ENCODE measurements at regions not wholly inside any gene's neighbourhood (a gene's known extent, or its start where the extent isn't known, plus 50 kb on each side); places are given as distances from the start of the nearest gene placed in this dataset.

DNA sequence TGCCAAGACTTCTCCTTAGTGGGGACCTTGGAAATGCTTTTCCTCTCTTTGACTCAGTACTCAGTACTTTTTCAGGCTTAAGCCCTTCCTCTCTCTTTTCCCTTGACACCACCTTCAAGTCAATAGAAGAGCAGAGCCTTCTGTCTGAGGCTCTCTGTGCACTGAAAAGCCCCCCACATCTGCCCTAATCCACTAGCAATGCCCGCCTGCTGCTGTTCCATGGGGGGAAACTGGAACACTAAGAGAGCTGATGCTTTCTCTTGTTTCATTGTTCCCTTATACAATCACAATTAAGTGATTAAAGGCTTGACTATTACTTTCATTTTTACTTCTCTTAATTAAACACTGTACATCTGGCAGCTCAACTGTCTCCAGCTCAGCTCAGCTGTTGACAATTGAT is 254.5 kb downstream of the SLITRK6 start:
- H3K4me3 Mint-ChIP-seq (ENCODE audit: low read depth) = no peak overlapping the region
- H3K4me1 Mint-ChIP-seq (ENCODE audit: low read depth) = no peaks in the 10 kb centered on the region
- intact Hi-C loops (cut with micrococcal nuclease) = no loop called here
- H3K27ac Mint-ChIP-seq = no peak overlapping the region
- H3K36me3 Mint-ChIP-seq (ENCODE audit: low read depth) = no peaks in the 10 kb centered on the region
- no peak for DNase-seq (ENCODE audit: low spot score)
- no peaks in the 10 kb centered on the region for H3K27me3 Mint-ChIP-seq (ENCODE audit: low read depth)
- peaks cover 7% of the 10 kb centered on the region for H3K9me3 Mint-ChIP-seq

DNA sequence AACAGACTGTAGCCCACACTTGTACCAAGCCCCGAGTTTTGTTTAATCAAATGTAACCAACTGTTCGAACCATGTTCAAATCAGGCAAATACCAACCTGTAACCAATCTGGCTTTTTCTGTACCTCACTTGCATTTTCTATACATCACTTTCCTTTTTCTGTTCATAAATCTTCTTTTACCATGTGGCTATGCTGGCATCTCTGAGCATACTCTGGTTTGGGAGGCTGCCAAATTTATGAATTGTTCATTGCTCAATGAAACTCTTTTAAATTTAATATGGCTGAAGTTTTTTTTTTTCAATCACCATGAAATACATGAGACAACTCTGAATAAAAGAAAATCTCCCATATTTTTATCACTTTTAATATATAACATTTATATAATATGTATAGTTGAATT is 256.1 kb downstream of the SLITRK6 start:
- H3K4me1 Mint-ChIP-seq (ENCODE audit: low read depth) = no peaks in the 10 kb centered on the region

DNA sequence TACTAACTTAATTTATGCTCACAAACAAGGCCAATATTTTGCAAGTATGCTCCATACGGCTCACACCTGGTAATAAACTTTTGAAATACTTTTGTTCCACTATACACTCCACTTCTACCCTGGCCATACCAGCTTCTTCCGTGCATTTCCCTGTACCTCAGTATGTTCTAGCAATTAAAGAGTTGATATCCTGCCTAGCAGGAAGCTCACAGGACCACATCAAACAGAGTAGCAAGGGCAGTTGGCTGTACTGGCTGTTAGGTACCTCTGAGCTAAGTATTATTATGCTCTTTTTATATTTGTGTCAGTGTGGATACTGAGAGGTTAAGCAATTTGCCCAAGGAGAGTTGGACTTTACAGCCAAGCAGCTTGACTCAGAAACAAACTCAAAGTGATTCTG is 257.7 kb downstream of the SLITRK6 start:
- Mint-ChIP-seq H3K9me3 (no peaks in the 10 kb centered on the region), H3K27me3 (ENCODE audit: low read depth) (no peaks in the 10 kb centered on the region), H3K4me1 (ENCODE audit: low read depth) (no peaks in the 10 kb centered on the region), H3K27ac (no peak overlapping the region), H3K36me3 (ENCODE audit: low read depth) (no peaks in the 10 kb centered on the region), H3K4me3 (ENCODE audit: low read depth) (no peak overlapping the region)
- intact Hi-C loops (cut with micrococcal nuclease) = no loop called here
- DNase-seq (ENCODE audit: low spot score) = no peak

More for the DNA sequence above, 256.1 kb downstream of the SLITRK6 start:
- H3K36me3 Mint-ChIP-seq (ENCODE audit: low read depth) = no peaks in the 10 kb centered on the region
- no peaks in the 10 kb centered on the region for H3K27me3 Mint-ChIP-seq (ENCODE audit: low read depth)
- DNase-seq (ENCODE audit: low spot score) = no peak
- intact Hi-C loops (cut with micrococcal nuclease) = no loop called here
- no peak overlapping the region for H3K4me3 Mint-ChIP-seq (ENCODE audit: low read depth)
- no peaks in the 10 kb centered on the region for H3K9me3 Mint-ChIP-seq
- no peak overlapping the region for H3K27ac Mint-ChIP-seq

DNA sequence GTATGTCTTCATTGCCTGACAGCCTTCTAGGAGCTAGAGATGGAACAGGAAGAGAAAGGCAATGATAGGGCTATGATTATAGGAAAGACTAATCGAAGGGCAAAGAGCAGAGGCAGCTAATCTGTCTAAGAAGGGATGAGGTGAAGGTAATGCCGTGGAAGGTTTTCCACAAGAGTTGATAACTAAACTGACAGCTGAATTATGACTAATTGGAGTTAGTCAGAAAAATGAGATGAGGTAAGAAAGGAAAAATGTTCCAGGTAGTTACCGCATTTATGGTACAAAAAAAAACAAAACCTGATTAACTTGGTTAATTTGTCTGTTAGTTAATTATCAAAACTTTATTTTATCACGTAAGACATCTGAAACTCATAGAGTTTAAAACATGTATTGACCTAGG is 260.3 kb downstream of the SLITRK6 start:
- no peak overlapping the region for H3K4me3 Mint-ChIP-seq (ENCODE audit: low read depth)

DNA sequence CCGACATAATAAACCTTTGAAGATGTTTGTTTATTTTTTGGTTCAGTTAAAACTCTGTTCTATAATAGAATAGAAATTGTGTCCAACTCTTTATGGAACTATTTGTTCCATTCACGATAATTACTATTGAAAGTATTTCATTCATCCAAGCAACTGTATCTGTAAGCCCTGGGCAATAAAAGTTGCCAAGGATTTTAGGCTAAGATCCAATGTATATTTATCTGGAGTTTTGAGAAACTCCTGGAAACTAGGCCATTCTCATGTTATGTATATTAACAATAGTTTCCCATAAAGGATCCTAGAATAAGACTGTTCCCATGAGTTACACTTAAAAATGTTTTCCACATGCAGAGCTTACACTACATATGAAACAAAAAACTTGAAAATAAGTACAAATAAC is 261.6 kb downstream of the SLITRK6 start:
- no peaks in the 10 kb centered on the region for H3K9me3 Mint-ChIP-seq
- no peak overlapping the region for H3K4me3 Mint-ChIP-seq (ENCODE audit: low read depth)
- H3K27me3 Mint-ChIP-seq (ENCODE audit: low read depth) = no peaks in the 10 kb centered on the region
- intact Hi-C loops (cut with micrococcal nuclease) = no loop called here
- no peaks in the 10 kb centered on the region for H3K36me3 Mint-ChIP-seq (ENCODE audit: low read depth)
- H3K27ac Mint-ChIP-seq = no peak overlapping the region
- no peak for DNase-seq (ENCODE audit: low spot score)
- no peaks in the 10 kb centered on the region for H3K4me1 Mint-ChIP-seq (ENCODE audit: low read depth)

More for the DNA sequence above, 260.3 kb downstream of the SLITRK6 start:
- Mint-ChIP-seq H3K4me1 (ENCODE audit: low read depth) (no peaks in the 10 kb centered on the region), H3K36me3 (ENCODE audit: low read depth) (no peaks in the 10 kb centered on the region), H3K27me3 (ENCODE audit: low read depth) (no peaks in the 10 kb centered on the region), H3K27ac (no peak overlapping the region), H3K9me3 (no peaks in the 10 kb centered on the region)
- intact Hi-C loops (cut with micrococcal nuclease) = no loop called here
- DNase-seq (ENCODE audit: low spot score) = no peak

DNA sequence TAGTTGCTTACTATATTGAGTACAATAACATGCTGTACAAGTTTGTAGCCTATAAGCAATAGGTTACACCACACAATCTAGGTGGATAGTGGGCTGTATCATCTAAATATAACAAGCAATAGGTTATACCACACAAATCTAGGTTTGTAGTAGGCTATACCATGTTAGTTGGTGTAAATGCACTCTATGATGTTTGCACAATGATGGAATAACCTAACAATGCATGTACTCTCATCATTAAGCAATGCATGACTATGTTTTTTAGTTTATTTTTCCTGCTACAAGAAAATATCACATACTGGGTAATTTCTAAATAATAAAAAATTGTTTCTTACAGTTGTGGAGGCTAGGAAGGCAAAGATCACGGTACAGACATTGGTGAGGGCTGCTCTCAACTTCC is 262.5 kb downstream of the SLITRK6 start:
- DNase-seq (ENCODE audit: low spot score) = no peak
- intact Hi-C loops (cut with micrococcal nuclease) = no loop called here
- Mint-ChIP-seq H3K9me3 (no peaks in the 10 kb centered on the region), H3K36me3 (ENCODE audit: low read depth) (no peaks in the 10 kb centered on the region), H3K4me3 (ENCODE audit: low read depth) (no peak overlapping the region), H3K4me1 (ENCODE audit: low read depth) (no peaks in the 10 kb centered on the region), H3K27me3 (ENCODE audit: low read depth) (no peaks in the 10 kb centered on the region), H3K27ac (no peak overlapping the region)

DNA sequence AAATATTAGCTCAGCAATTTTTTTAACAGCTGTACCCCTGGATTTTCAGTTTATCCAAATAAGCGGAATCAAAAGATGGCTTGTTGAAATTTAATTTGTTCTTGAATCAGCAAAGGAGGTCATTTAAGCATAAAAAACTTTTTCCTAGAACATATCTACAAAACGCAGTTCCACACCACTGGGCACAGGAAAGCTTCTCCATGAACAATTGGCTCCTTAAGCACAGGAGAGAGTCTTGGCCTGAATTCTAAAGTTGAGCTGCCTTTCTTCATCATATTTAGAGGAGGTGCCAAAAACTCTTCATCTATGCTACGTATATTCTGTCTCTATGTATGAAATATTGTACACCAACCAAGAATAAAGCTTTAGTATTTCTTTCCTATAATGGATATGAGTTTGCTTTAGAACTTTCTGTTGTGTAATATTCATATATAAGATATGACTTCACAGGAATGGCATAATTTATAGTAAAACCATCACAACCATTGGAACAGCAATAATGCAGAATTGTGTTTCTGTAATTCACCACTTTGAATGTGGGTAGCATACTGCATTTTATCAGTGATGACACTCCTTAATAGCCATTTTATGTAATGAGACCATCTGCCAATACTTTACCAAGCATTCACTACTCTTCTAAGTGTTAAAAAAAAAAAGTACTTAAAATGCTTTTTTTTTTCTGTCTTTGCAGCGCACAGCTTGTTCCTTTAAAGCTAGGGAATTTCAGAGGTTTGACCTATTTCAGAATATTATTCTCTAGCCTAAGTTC is 263.7 kb downstream of the SLITRK6 start:
- no peaks in the 10 kb centered on the region for H3K4me1 Mint-ChIP-seq (ENCODE audit: low read depth)
- H3K27ac Mint-ChIP-seq = no peak overlapping the region
- no peaks in the 10 kb centered on the region for H3K36me3 Mint-ChIP-seq (ENCODE audit: low read depth)
- no peak overlapping the region for H3K4me3 Mint-ChIP-seq (ENCODE audit: low read depth)
- intact Hi-C loops (cut with micrococcal nuclease) = no loop called here
- H3K9me3 Mint-ChIP-seq = no peaks in the 10 kb centered on the region
- H3K27me3 Mint-ChIP-seq (ENCODE audit: low read depth) = no peaks in the 10 kb centered on the region
- DNase-seq (ENCODE audit: low spot score) = no peak

DNA sequence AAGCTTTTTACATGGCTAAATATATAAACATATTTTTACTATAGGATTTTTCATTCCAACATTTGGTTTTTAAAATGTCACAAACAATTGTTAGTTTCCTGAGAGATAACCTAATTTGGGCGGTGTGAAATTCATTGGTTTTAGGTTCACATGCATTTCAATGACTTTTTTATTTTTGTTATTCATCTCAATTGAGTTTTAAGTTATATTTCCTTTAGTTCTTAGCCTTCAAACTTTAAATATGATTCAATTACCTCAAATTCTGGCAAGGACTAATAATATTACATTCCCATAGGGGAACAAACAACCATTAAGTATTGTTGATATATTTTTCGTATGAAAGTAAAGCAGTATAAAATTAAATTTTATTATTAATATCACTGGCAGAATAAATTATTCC is 265.3 kb downstream of the SLITRK6 start:
- Mint-ChIP-seq H3K4me1 (ENCODE audit: low read depth) (no peaks in the 10 kb centered on the region), H3K36me3 (ENCODE audit: low read depth) (no peaks in the 10 kb centered on the region), H3K4me3 (ENCODE audit: low read depth) (no peak overlapping the region), H3K9me3 (no peaks in the 10 kb centered on the region), H3K27ac (no peak overlapping the region), H3K27me3 (ENCODE audit: low read depth) (no peaks in the 10 kb centered on the region)
- no peak for DNase-seq (ENCODE audit: low spot score)
- intact Hi-C loops (cut with micrococcal nuclease) = no loop called here

DNA sequence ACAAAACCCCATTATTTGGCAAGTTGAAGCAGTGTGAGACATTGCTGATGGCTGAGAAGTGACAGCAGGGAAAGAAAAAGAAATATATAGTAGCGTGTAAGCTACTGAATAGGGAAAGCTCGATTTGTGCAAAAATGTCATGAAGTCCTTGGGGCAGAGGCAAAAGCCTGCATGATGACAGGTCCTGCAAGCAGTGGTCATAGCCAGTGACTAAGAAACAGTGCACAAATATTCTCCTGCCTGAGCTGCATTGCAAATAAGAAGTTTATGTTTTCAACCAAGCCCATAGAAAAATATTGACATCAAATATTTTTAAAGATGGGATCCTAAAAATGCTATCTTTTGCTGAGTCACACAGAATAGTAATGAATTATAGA is 270.0 kb downstream of the SLITRK6 start:
- Mint-ChIP-seq H3K4me1 (ENCODE audit: low read depth) (no peaks in the 10 kb centered on the region), H3K36me3 (ENCODE audit: low read depth) (no peaks in the 10 kb centered on the region), H3K4me3 (ENCODE audit: low read depth) (no peak overlapping the region), H3K27ac (no peak overlapping the region), H3K27me3 (ENCODE audit: low read depth) (no peaks in the 10 kb centered on the region), H3K9me3 (no peaks in the 10 kb centered on the region)
- DNase-seq (ENCODE audit: low spot score) = no peak
- intact Hi-C loops (cut with micrococcal nuclease) = no loop called here

DNA sequence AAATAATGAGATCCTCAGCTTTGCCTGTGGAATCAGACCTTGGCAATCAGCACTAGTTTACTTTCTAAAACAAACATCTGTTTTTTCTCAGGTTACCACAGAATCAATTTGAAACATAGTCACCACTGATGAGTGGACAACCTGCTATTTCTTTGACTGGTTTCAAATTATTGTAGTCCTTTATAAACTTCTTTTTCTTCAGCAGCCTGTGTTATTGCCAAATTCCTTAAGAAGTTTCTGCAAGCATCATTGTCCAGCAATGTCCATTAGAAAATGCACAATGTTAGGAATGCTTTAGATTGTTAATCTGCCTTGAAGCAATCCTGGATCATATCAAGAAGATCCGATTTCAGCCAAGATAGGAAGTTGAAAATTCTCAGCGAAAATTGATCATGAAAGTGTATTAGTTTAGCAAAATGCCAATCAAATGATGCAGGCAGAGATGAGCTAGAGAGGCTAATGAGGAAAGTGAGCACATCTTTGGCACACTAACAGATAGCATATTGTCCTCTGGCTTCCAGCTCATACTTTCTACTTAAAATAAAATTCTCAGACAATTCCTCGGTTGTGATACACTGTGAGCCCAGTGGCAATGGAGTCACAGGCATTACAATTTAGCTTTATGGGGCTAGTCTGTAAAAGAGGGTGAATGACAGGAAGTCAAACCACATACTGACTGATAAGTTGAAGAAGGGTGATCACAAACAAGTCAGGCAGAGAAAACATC is 270.6 kb downstream of the SLITRK6 start:
- no peak overlapping the region for H3K27ac Mint-ChIP-seq
- H3K9me3 Mint-ChIP-seq = no peaks in the 10 kb centered on the region
- no peak overlapping the region for H3K4me3 Mint-ChIP-seq (ENCODE audit: low read depth)
- no peaks in the 10 kb centered on the region for H3K4me1 Mint-ChIP-seq (ENCODE audit: low read depth)
- no peaks in the 10 kb centered on the region for H3K36me3 Mint-ChIP-seq (ENCODE audit: low read depth)
- DNase-seq (ENCODE audit: low spot score) = no peak
- no peaks in the 10 kb centered on the region for H3K27me3 Mint-ChIP-seq (ENCODE audit: low read depth)
- intact Hi-C loops (cut with micrococcal nuclease) = no loop called here

DNA sequence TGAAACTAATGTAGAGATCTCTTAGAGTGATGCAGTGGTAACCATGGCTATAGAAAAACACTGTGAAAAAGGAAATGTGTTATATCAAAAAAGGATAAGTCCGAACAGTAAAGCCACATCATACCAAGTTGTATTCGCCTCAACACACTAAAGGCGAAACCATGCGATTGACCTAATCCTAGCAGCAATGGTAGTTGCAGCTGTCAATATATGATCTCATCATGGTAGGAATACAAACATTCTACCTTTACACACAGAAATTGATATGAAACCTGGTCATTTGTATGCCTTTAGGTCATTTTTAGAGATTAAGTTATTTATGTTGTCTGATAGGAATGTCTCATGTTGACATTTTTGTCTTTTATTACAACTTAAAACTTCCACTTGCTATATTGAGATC is 271.9 kb downstream of the SLITRK6 start:
- H3K4me1 Mint-ChIP-seq (ENCODE audit: low read depth) = no peaks in the 10 kb centered on the region
- no peaks in the 10 kb centered on the region for H3K36me3 Mint-ChIP-seq (ENCODE audit: low read depth)
- no peaks in the 10 kb centered on the region for H3K27me3 Mint-ChIP-seq (ENCODE audit: low read depth)
- no peaks in the 10 kb centered on the region for H3K9me3 Mint-ChIP-seq
- intact Hi-C loops (cut with micrococcal nuclease) = no loop called here
- no peak for DNase-seq (ENCODE audit: low spot score)
- no peak overlapping the region for H3K27ac Mint-ChIP-seq
- H3K4me3 Mint-ChIP-seq (ENCODE audit: low read depth) = no peak overlapping the region

DNA sequence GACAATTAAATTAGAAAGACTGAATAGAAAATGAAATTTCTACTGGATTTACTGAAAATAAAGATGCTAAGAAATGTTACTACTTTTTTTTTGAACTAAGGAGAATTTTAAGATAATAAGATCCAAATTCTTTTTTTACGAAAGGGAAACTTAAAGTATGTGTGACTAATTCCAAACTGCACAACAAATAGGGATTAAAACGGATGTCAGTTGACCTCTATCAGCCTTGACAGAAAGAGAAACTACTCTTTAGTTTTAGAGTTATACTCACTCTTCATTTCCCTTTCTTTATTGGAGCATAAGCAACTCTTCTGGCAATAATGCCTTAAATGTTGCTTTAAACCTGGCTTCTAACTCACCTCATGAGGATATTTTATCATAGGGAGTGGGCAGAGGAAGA is 273.8 kb downstream of the SLITRK6 start:
- intact Hi-C loops (cut with micrococcal nuclease) = no loop called here
- H3K27me3 Mint-ChIP-seq (ENCODE audit: low read depth) = no peaks in the 10 kb centered on the region
- DNase-seq (ENCODE audit: low spot score) = no peak
- no peaks in the 10 kb centered on the region for H3K9me3 Mint-ChIP-seq
- H3K27ac Mint-ChIP-seq = no peak overlapping the region
- no peak overlapping the region for H3K4me3 Mint-ChIP-seq (ENCODE audit: low read depth)
- no peaks in the 10 kb centered on the region for H3K4me1 Mint-ChIP-seq (ENCODE audit: low read depth)
- no peaks in the 10 kb centered on the region for H3K36me3 Mint-ChIP-seq (ENCODE audit: low read depth)

DNA sequence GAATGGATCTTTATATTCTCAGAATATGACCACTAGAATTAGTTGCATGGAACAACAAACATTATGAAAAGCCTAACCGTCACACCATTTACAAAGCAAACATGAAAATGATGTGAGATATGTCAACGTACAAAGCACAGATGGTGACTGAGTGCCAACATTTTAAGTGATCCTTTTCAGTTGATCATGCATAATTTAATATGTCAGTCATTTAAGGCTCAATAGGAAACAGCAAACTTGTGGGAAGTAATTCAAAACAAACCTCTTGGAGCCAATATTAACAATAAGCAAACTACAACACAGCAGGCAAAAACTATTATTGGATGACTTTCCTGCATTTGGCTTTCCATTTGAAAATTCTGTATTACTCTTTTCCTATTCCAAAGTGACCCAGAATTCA is 277.6 kb downstream of the SLITRK6 start:
- Mint-ChIP-seq H3K36me3 (ENCODE audit: low read depth) (no peaks in the 10 kb centered on the region), H3K4me1 (ENCODE audit: low read depth) (no peaks in the 10 kb centered on the region), H3K4me3 (ENCODE audit: low read depth) (no peak overlapping the region), H3K27ac (no peak overlapping the region), H3K27me3 (ENCODE audit: low read depth) (no peaks in the 10 kb centered on the region), H3K9me3 (no peaks in the 10 kb centered on the region)
- DNase-seq (ENCODE audit: low spot score) = no peak
- intact Hi-C loops (cut with micrococcal nuclease) = no loop called here

Measured in activated T-helper 2 cell treated with anti-CD3 and anti-CD28 coated beads, Interferon-gamma antibody, Interleukin-2, Interleukin-4, amounts not matched to agents 10 μg/mL and 5 μg/mL and 100 μg/mL, durations not matched to agents 14 hours and 24 hours and 36 hours (primary cell).